KBM-7 (cell line): ENCODE measurements at regions not wholly inside any gene's neighbourhood (a gene's known extent, or its start where the extent isn't known, plus 50 kb on each side); places are given as distances from the start of the nearest gene placed in this dataset.

Experiments used
- DNase-seq: peaks from one replicate; pipeline ENCODE4 v3.0.0-alpha.2; 2015
- in situ Hi-C: fragments of 300-500 bp; cut with MboI; formaldehyde crosslinking; loops from 2 replicates; pipeline ENCODE4 v1.14.3; 2020; ENCODE audit warnings: low sequenced_read_pairs, low pct_unique_long_range_greater_than_20kb, mixed read lengths

- in situ Hi-C loops = no loop called here
- no peak for DNase-seq
Observed at GRCh38 chr17:6184508-6184907, 114.3 kb downstream of the WSCD1 start.

- in situ Hi-C loops = no loop called here
- no peak for DNase-seq
Observed at GRCh38 chr17:6179017-6179416, 108.8 kb downstream of the WSCD1 start.

GRCh38 chr17:6177941-6178694, 107.9 kb downstream of the WSCD1 start:
- in situ Hi-C loops = no loop called here
- DNase-seq = no peak
